ENCODE measurements at regions not wholly inside any gene's neighbourhood (a gene's known extent, or its start where the extent isn't known, plus 50 kb on each side); places are given as distances from the start of the nearest gene placed in this dataset.

DNA sequence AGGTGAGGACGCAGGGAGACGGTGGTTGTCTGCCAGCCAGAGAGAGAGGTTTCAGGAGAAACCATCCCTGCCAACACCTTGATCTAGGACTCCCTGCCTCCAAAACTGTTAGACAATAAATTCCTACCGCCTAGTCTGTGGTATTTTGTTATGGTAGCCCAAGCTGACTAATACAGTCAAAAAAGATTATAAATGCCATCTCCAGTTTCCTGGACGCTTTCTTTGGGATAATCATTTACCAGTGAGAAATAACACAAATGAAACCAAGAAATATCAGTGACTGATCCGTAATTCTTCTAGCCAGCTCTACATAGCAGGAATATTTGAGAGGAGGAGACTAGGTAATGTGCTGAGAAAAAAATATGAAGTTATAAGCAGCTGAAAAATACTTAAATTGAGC lies 707.8 kb upstream of the LMCD1 start:
- DNase-seq = no peak

DNA sequence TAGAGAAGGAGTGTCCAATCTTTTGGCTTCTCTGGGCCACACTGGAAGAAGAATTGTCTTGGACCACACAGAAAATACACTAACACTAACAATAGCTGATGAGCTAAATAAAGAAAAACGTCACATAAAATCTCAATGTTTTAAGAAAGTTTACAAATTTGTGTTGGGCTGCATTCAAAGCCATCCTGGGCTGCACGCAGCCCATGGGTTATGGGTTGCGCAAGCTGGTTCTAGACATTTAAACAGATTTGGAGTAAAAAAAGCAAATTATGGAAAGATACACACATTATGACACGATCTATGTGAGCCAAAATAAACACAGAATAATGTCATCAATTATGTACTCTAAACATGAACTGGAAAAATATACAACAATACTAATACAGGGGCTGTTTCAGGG lies 703.3 kb upstream of the LMCD1 start:
- no peak for DNase-seq

DNA sequence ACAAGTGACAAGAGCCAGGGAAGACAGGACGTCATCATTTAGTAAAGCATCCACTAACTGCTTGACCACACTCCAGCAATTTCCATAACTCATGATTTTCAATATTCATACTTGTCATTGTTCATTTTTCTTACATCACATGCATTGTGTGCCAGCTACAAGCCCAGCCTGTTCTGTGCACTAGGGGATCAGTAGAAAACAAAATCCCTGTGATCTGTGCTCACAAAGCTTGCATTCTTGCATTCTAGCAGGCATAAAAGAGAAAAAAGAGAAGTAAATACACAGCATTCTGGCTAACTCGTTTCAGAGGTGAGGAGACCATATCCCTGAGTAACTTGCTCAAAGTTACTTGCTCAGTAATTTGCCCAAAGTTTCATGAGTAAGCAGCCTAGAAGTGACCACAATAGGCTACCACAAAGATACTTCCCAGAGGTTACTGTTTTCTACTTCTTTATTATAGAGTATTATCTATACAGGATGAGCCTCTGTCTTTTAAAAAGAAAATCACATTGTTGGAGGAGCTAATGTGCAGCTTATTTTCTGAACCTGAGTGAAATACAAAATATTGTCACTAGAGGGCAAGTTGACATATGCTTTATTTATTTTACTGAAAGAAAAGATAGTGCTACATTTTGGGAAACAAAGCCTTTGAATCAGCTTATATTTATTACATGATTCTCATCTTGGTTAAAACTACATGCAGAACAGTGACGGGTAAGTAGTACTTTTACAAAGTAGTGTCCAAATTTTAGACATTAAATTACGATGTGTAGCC lies 701.4 kb upstream of the LMCD1 start:
- no peak for DNase-seq

DNA sequence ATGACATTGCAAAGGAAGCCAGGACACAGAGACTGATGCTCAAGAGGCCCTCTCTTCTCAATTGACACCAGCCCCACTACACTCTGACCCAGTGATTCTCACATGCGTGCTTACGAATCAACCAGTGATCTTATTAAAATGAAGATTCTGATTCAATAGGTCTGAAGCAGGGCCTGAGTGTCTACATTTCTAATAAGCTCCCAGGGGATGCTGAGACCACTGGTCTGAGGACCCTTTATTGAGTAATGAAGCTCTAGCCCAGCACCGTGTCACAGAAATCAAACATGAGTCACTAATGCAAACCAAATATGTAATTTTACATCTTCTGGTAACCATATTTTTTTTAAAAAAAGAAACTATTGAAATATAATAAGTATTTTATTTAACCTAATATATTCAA lies 689.1 kb upstream of the LMCD1 start:
- no peak for DNase-seq

DNA sequence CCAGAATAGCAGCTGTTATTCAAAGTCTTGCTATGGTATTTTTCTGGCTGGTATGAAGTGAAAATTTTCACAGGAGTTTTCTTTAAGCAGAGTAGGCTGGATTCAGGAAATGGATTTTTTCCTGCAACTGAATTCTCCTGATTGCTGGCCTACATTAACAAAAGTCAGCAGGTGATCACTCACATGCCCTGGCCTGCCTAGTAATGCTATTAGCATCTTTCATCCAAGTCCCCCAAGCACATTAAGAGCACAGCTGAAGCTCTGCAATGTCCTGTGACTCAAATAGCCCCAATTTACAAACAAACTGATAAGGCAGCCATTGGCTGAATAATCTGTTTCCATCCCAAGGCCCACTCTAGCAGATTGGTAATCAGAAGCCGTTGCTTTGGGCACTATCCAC lies 688.3 kb upstream of the LMCD1 start:
- DNase-seq = no peak

DNA sequence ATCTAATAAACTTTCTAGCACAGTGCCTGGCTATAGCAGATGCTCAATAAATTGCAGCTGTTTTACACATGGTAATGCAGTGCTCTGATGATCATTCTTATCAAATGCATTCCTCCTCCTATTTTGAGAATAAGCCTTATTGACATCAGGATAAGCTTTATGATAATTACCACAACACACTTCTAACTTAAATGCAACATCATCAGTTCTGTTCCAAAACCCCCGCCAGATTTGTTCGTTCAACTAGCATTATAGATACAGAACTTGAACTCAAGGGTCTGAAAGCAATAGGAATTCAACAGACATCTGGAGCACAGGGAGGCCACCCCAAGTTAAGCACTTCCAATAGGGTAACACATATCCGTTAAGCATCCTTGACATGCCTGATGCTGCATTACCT lies 684.4 kb upstream of the LMCD1 start:
- no peak for DNase-seq

DNA sequence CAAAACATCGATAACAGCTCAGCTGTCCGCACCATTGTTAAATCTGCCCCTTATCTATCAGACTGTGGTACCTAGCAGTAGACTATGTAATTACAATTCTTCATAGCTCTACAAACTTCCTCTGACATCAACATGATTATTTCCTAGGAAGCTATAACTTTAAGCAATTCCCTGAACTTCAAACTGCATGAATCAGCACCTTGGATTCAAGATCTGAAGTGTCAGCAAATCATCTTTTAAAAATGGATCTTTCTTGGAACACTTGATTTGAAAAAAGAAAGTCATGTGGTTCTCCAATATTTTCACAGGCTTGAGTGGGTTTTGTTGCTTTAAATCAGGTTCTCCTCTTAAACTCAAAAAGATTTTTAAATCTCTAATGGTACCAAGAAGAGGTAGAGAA lies 680.7 kb upstream of the LMCD1 start:
- no peak for DNase-seq

DNA sequence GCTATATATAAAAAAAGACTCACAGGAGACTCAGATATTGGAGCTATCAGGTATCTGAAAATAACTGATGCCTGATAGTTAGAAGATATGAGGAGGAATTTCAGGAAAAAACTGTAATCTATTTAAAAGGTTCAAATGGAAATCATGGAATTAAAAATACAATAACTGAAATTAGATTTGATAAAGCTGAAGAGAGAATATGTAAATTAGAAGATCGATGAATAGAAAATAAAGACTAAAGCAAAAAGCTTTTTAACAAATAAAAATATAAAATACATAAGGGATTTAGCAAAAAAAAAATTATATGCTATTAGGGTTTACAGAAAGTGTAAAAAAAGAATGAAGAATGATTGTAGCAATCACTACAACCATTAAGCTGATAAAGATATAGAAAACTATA lies 679.8 kb upstream of the LMCD1 start:
- DNase-seq = no peak

DNA sequence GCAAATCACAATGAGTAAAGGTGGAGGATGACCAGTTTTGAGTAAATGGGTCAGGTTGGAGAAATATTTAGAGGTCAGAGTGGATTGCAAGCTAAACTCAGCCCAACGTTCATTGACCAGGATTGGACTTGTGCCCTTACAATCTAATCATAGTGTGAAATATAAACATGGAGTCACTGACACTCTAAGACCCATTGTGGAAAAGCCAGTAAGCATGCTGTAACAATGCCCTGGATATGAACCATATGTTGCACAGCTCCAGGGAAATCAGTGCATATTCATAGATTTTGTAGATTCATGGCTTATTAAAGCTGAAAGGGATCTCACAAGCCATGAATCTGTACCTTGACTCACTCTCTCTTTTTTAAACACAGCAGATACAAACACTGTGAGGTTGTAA lies 660.2 kb upstream of the LMCD1 start:
- DNase-seq = no peak

DNA sequence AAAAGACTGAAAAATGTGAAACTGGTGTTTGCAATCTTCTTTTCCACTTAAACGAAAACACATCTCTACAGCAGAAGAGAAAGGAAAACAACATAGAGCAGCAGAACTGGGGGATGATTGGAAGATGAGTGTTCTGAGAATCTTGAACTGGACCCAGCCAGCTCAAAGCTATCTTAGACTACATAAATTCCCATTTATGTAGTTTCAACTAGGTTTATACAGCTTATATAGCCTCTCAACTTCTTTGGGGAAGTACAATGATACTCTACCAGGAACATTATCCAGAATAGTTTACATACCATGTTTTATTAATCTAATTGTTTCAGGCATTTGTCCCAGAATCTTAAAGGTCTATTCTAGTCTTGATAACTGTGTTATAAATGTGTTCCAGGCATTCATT lies 658.2 kb upstream of the LMCD1 start:
- no peak for DNase-seq

DNA sequence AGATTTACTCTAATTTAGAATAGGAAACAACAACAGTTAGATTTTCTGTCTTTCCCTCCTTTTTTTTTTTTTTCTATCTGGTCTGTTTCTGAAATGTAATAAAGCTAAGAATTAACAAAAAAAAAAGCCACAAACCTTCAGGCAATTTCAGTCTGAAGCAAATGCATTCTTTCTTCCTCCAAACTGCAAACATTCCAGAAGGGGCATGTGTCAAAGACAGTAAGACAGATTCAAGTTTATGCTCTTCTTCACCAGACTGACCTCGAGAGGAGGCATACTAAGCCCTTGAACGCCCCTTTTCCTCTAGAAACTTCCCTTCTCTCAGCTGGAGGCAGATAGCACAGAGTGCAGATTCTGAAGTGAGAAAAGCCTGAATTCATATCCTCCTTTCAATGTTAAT lies 654.6 kb upstream of the LMCD1 start:
- no peak for DNase-seq

DNA sequence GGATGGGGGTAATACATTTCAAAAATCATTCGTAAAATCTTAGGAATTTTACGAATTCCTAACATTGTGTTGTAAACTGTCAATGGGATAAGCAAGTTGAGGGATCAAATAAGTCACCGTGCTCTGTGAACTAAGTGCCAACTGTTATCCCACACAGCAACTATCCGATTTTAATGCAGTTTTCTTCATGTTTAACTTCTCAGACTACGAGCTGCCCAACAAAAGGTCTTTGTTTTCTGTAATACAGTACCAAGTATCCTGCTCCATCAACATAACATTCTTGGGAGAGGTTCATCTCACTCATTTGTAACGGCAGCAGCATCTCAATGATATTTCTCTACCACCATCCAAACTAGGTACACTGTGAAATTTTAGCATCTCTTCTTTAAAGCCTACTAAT lies 654.1 kb upstream of the LMCD1 start:
- no peak for DNase-seq

DNA sequence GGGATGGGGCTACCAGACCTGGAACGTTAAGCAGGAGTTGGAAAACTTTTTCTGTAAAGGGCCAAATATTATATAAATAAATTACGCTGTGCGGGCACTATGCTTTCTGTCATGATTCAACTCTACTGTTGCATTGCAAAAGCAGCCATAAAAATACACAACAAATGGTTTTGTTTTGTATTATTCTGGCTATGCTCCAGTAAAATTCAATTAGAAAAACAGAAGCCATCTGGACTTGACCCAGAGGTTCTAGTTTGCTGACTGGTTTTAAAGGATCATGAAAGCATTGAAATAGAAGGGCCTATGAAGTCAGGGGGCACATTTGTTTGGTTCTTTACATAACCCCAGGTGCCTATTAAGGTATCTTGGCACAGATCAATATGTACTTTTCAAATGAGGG lies 647.4 kb upstream of the LMCD1 start:
- no peak for DNase-seq

DNA sequence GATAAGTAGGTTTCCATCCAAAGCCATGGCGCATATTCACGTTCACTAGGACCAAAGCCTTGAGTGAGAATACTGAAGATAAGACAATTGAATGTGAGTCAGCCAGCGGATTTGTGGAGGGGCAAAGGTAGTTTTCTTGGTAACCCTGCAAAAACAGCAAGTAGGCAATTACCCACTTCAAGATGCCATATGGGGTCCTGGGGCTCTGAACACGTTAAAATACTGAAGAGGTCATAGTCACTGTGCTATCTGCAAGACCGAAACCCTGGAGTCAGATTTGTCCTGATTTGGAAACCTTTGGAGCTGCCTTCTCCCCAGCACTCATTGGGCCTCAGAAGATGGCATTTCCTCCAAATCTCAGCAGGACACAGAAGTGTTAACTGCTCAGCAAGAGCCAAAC lies 646.9 kb upstream of the LMCD1 start:
- no peak for DNase-seq

DNA sequence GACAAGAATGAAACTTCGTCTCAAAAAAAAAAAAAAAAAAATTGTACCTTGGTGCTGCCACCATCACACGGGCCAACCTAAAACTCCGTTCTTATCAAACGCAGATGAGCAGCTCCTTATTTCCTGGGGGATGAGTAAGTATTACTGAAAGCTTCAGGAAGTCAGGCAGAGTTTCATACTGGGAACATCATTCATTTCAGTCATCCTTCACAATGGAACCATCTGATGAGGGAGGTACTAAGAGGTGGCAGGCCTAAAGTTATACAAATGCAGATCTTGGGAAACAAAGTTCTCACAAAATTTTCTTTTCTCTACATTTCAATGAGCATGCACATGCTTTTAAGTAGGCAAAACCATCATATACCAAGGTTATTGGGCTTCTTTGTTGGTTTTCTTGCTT lies 636.0 kb upstream of the LMCD1 start:
- no peak for DNase-seq

DNA sequence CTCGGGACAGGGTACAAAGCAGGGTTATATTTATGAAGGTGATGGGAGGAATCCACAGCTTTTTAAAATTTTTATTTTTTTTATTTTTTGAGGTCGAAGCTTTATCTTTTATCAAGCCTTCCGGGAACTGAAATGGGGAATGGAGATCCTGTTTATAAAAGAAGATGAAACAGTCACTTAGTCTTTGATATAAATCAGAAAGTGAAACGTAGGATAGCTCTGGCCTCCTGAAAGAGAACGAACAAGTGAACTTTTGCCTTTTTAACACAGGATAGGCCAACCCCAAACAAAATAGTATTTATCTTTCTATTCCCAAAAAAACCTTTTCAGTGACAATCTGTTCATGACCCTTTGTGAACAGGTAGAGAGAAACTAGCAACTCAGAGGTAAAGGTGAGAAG lies 634.0 kb upstream of the LMCD1 start:
- no peak for DNase-seq

DNA sequence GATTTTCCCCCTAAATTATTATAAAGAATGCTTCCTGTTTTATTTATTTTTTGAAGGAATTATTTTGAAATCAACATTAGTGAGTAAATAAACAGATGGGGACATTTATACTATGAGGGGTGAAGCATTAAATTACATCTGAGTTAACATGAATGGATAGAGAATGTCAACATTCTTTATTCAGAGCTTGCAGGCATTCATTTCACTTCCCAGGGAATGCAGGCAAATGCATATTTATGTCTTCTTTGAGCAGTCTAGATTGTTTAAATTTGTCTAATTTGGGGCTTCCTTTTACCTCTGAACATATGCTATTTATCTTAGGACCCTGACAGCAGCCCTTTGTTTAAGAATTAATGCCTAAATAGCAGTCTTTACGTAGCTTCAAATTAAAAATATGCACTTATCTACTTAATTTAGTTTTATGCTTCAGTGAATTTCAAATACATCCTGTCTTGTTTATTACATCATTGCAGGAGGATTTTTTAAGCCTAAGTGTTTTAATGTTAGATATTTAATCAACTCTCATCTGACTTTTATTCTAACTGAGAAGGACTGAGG lies 630.5 kb upstream of the LMCD1 start:
- no peak for DNase-seq

DNA sequence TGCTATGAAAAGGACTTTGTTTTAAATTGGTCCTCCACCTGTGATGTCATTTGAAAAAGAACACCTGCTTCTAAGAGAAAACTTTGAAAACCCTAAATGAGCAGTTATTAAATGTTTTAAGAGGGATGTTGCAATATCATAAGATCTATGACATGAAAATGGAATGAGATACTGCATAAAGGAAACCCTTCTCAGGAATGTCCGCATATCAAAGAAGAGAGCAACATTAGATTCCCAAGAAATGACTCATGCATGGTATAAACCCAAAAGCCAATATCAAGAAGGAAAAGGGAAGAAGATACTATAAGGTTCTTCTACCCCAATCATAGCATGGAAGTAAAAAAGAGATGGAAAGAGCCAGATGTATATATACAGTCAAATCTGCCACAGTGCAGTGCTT lies 627.5 kb upstream of the LMCD1 start:
- DNase-seq = no peak

DNA sequence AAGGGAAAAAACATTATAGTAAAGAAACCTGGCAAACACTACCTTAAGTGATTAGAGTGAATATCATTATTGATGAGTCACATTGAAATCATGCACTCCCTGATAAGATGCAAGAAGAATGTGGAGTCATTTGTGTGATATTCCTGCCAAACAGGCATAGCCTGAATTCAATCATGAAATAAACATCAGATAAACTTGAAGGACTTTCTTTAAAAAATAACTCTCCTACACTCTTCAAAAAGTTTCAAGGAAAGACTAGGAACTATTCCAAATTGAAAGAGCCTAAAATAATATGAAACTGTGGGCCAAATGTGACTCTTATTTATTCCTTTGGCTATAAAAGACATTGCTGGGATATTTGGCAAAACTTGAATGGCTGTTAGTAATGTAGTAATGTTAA lies 625.7 kb upstream of the LMCD1 start:
- DNase-seq = no peak

DNA sequence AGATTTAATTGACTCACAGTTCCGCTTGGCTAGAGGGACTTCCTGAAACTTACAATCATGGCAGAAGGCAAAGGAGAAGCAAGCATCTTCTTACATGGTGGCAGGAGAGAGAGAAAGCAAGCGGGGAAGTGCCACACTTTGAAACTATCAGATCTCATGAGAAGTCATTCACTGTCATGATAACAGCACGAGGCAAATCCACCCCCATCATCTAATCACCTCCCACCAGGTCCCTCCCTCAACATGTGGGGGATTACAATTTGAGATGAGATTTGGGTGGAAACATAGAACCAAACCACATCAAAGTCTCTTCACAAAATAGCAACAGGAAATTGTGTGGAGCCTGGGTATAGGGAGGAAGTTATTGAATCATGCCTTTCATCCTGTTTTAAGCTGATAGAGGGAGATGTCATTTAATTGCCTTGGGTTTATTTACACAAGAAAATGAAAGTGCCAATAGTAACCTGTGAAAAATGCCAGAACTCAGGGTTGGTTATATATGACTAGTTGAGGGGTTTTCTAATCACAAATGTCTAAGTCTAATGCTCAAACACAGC lies 624.8 kb upstream of the LMCD1 start:
- DNase-seq = no peak

DNA sequence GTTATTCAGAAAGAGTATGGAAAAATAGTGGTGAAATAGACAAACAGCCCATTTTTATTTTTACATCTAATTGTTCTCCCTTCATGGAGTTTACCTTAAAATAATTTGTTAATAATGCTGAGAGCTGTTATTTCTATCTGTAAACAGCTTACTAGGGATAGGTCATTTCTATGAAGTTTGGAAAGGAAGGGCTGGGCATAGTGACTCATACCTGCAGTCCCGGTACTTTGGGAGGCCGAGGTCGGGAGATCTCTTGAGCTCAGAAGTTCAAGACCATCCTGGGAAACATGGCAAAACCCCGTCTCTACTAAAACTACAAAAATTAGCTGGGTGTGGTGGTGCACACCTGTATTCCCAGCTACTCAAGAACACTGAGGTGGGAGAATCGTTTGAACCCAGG lies 624.3 kb upstream of the LMCD1 start:
- DNase-seq = no peak

DNA sequence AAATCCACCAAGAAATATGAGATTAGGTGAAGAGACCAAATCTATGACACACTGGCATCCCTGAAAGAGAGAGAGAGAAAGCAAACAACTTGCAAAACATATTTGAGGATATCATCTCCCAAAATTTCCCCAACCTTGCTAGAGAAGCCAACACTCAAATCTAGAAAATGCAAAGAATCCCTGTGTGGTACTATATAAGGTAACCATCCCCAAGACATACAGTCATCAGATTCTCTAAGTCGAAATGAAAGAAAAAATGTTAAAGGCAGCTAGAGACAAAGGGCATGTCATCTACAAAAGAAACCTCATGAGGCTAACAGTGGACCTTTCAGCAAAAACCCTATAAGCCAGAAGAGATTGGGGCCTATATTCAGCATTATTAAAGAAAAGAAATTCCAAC lies 622.1 kb upstream of the LMCD1 start:
- DNase-seq = no peak

DNA sequence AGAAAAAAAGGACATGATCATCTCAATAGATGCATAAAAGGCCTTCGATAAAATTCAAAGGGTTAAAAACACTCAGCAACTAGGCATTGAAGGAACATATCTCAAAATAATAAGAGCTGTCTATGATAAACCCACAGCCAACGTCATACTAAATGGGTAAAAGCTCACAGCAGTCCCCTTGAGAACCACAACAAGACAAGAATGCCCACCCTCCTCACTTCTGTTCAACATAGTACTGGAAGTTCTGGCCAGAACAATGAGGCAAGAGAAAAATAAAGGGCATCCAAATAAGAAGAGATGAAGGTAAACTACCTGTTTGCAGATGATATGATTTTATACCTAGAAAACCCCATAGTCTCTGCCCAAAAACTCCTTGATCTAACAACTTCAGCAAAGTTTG lies 619.7 kb upstream of the LMCD1 start:
- DNase-seq = no peak

DNA sequence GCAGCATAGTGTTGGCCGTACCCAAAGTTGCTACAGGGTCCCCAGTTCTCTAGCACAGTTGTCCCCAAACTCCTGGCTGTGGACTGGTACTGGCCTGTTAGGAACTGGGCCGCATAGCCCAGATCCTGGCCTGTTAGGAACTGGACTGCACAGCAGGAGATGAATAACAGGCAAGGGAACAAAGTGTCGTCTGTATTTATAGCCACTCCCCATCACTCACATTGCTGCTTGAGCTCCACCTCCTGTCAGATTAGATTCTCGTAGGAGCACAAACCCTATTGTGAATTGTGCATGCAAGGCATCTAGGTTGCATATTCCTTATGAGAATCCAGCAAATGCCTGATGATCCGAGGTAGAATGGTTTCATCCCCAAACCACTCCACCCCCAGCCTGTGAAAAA lies 604.0 kb upstream of the LMCD1 start:
- no peak for DNase-seq

DNA sequence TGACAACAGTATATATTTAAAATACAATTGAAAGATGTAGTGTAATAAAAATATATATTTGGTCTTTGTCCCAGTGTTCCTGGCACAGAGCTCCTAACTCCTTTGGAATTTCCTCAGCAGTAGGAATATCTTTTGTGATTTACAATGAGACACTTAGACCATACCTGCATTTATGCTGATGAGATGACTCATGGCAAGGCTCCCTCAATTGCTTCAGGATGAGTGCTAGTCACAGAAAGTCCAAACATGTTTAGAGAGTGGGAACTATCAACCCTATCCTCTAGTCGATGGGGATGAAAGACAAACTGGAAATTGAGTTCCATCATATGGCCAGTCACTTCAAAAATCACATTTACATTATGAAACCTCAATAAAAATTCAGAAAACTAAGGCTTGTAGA lies 588.3 kb upstream of the LMCD1 start:
- no peak for DNase-seq

Measured in NCI-H2227 treated with DMSO at 0.1 percent for 48 hours (cell line).